Panc1 (cell line): ENCODE measurements at regions not wholly inside any gene's neighbourhood (a gene's known extent, or its start where the extent isn't known, plus 50 kb on each side); places are given as distances from the start of the nearest gene placed in this dataset.
A peak's percentile ranks its signal among the peaks of the same experiment; 100 is the strongest.

Source experiments
- ATAC-seq: fragments of 200-7000 bp; cut with Tn5 transposase; 2 replicates; pipeline ENCODE4 v1.9.1; 2020; ENCODE audit warnings: mild to moderate bottlenecking, moderate library complexity
- BruUV-seq: library from RNA; stranded (reverse); fragments of 400-500 nt; replicated peaks from 2 replicates; lab custom pipeline; 2021; lab: Mats Ljungman, UMichigan
- CTCF ChIA-PET: fragments of 300-600 bp; sonication (Branson Sonifier 250); formaldehyde crosslinking; loops from one replicate; lab custom pipeline; 2022; ENCODE audit warnings: antibody characterized with exemption; lab: Charles Lee
- POLR2A ChIA-PET: fragments of 300-600 bp; sonication (Branson Sonifier 250); formaldehyde crosslinking; loops from one replicate; lab custom pipeline; 2022; ENCODE audit warnings: antibody characterized with exemption; lab: Charles Lee
- DNase-seq: peaks from one replicate; pipeline ENCODE4 v3.0.0-alpha.2; 2010; ENCODE audit warnings: low read depth, low spot score
- H3K27ac ChIP-seq: 2 replicates; pipeline ENCODE4 v1.5.1; 2011; ENCODE audit warnings: mild to moderate bottlenecking, low read length, inconsistent platforms
- H3K27me3 ChIP-seq: fragments of 200-500 bp; sonication (Bioruptor generic); 2 replicates; pipeline ENCODE4 v1.6.0; 2014; ENCODE audit warnings: low read length, inconsistent platforms; ENCODE audit not compliant: control insufficient read depth, insufficient read depth
- H3K36me3 ChIP-seq: fragments of 200-500 bp; sonication (Bioruptor generic); 2 replicates; pipeline ENCODE4 v1.5.1; 2014; ENCODE audit warnings: inconsistent platforms, mild to moderate bottlenecking, low read length, moderate library complexity; ENCODE audit not compliant: control insufficient read depth, insufficient read depth
- H3K4me1 ChIP-seq: 2 replicates; pipeline ENCODE4 v1.5.1; 2011; ENCODE audit warnings: inconsistent platforms, mild to moderate bottlenecking, low read length, moderate library complexity; ENCODE audit not compliant: control insufficient read depth, insufficient read depth
- H3K4me3 ChIP-seq, 2 experiments: 2 replicates each; pipeline ENCODE4 v1.5.1; 2011 to 2012; ENCODE audit warnings: low read depth in 2 of 2, low read length in 2 of 2, mild to moderate bottlenecking in 2 of 2, inconsistent platforms in 1 of 2, moderate library complexity in 1 of 2
- H3K9me3 ChIP-seq: fragments of 200-500 bp; sonication (Bioruptor generic); 2 replicates; pipeline ENCODE4 v1.5.1; 2014; ENCODE audit warnings: low read depth, mild to moderate bottlenecking, inconsistent platforms, low read length, moderate library complexity; ENCODE audit not compliant: control insufficient read depth, insufficient read depth
- POLR2AphosphoS5 ChIP-seq: IDR thresholded peaks from 2 replicates; pipeline ENCODE4 v1.6.1; 2012; ENCODE audit warnings: mild to moderate bottlenecking, low read depth, low read length, moderate library complexity
- SIN3A ChIP-seq: IDR thresholded peaks from 2 replicates; pipeline ENCODE4 v1.6.1; 2012; ENCODE audit warnings: low read depth, mild to moderate bottlenecking, low read length, moderate library complexity, borderline replicate concordance; ENCODE audit not compliant: insufficient read depth
- TCF7L2 ChIP-seq: IDR thresholded peaks from 2 replicates; pipeline ENCODE4 v1.6.1; 2011; ENCODE audit warnings: mild to moderate bottlenecking, low read depth, low read length, inconsistent platforms
- in situ Hi-C: cut with HindIII; loops from 2 replicates; pipeline ENCODE4 v1.10.0; 2016; ENCODE audit warnings: low sequenced_read_pairs, low pct_unique_long_range_greater_than_20kb
- intact Hi-C: fragments of 100-400 bp; cut with micrococcal nuclease; formaldehyde crosslinking; loops from one replicate; pipeline ENCODE4 v1.10.0; 2022; ENCODE audit not compliant: unreplicated experiment
- TF ChIP-seq, protein P1 (sequence below): fragments of 450-650 bp; IDR thresholded peaks from 2 replicates; pipeline ENCODE4 v1.5.1; 2017; ENCODE audit warnings: mild to moderate bottlenecking
- TF ChIP-seq, protein P2 (sequence below), 2 experiments: IDR thresholded peaks; 2 replicates each; pipeline ENCODE4 v1.6.1; 2011 to 2012; ENCODE audit warnings: low read depth in 2 of 2, control low read depth in 1 of 2, low read length in 1 of 2, mild to moderate bottlenecking in 1 of 2, moderate library complexity in 1 of 2; ENCODE audit not compliant: insufficient read depth in 1 of 2

DNA sequence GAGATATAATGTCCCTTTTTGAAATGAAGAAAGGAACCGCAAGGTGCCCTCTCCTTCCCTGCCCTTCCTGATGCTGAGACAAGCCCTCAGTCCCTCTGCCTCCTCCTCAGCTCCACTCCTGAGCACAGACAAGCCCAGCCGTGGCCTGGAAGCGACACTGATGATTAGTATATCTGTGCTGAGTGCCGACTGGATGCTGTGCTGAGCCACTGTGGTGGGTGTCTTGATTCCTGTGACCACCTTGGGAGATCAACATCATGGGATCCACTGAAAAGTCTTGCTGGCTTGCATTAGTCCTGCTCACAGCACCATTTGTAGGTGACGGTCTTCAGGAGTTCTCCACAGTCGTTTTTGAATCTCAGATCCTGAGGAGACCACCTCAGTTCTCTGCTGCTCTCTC, 59.5 kb upstream of the HGFAC start:
- DNase-seq, result no peak
- no peaks in the 10 kb centered on the region for H3K36me3 ChIP-seq
- no peak overlapping the region for H3K27ac ChIP-seq
- in situ Hi-C loops, result no loop called here
- no TSS peak for BruUV-seq
- H3K4me1 ChIP-seq, result peaks cover 13% of the 10 kb centered on the region
- no peak overlapping the region for H3K4me3 ChIP-seq
- no peaks in the 10 kb centered on the region for H3K27me3 ChIP-seq
- H3K9me3 ChIP-seq, result no peaks in the 10 kb centered on the region
- ChIA-PET CTCF (no interaction called here), POLR2A (no interaction called here)
- TF ChIP-seq, protein P1, sequence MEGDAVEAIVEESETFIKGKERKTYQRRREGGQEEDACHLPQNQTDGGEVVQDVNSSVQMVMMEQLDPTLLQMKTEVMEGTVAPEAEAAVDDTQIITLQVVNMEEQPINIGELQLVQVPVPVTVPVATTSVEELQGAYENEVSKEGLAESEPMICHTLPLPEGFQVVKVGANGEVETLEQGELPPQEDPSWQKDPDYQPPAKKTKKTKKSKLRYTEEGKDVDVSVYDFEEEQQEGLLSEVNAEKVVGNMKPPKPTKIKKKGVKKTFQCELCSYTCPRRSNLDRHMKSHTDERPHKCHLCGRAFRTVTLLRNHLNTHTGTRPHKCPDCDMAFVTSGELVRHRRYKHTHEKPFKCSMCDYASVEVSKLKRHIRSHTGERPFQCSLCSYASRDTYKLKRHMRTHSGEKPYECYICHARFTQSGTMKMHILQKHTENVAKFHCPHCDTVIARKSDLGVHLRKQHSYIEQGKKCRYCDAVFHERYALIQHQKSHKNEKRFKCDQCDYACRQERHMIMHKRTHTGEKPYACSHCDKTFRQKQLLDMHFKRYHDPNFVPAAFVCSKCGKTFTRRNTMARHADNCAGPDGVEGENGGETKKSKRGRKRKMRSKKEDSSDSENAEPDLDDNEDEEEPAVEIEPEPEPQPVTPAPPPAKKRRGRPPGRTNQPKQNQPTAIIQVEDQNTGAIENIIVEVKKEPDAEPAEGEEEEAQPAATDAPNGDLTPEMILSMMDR, result no peak
- TF ChIP-seq, protein P2, sequence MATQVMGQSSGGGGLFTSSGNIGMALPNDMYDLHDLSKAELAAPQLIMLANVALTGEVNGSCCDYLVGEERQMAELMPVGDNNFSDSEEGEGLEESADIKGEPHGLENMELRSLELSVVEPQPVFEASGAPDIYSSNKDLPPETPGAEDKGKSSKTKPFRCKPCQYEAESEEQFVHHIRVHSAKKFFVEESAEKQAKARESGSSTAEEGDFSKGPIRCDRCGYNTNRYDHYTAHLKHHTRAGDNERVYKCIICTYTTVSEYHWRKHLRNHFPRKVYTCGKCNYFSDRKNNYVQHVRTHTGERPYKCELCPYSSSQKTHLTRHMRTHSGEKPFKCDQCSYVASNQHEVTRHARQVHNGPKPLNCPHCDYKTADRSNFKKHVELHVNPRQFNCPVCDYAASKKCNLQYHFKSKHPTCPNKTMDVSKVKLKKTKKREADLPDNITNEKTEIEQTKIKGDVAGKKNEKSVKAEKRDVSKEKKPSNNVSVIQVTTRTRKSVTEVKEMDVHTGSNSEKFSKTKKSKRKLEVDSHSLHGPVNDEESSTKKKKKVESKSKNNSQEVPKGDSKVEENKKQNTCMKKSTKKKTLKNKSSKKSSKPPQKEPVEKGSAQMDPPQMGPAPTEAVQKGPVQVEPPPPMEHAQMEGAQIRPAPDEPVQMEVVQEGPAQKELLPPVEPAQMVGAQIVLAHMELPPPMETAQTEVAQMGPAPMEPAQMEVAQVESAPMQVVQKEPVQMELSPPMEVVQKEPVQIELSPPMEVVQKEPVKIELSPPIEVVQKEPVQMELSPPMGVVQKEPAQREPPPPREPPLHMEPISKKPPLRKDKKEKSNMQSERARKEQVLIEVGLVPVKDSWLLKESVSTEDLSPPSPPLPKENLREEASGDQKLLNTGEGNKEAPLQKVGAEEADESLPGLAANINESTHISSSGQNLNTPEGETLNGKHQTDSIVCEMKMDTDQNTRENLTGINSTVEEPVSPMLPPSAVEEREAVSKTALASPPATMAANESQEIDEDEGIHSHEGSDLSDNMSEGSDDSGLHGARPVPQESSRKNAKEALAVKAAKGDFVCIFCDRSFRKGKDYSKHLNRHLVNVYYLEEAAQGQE (IDR thresholded peaks at IDR 0.05; ENCODE audit: insufficient read depth in 1 of 2, low read depth in 2 of 2, low read length in 1 of 2), result no peak
- TF ChIP-seq POLR2AphosphoS5, result no peak
- TF ChIP-seq SIN3A, result no peak
- no peak for TF ChIP-seq TCF7L2
- no peak for ATAC-seq
- intact Hi-C loops, result no loop called here

DNA sequence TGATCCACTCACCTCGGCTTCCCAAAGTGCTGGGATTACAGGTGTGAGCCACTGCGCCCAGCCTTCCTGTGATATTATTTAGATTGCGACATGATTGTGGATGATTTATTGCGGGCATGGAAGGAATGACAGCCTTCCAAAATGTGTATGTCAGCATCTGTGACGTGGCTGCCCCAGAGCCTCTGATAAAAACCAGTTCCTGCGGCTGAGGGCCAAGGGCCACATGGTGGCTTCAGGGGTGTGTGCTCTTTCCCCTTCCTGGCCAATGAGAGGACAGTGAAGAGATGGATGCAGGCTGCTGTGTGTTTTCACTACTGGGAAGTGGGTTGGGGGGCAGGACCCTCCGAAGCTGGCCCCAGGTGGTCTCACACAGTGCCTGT, 57.4 kb upstream of the HGFAC start:
- ChIA-PET POLR2A (no interaction called here), CTCF (no interaction called here)
- DNase-seq, result no peak
- no TSS peak for BruUV-seq
- no peaks in the 10 kb centered on the region for H3K9me3 ChIP-seq
- no peak for ATAC-seq
- in situ Hi-C loops (no loop called here), intact Hi-C loops (no loop called here)
- no peaks in the 10 kb centered on the region for H3K27me3 ChIP-seq
- no peak overlapping the region; a peak in 1 of 4 replicates for H3K4me3 ChIP-seq
- peaks cover 20% of the 10 kb centered on the region for H3K4me1 ChIP-seq
- no peaks in the 10 kb centered on the region for H3K36me3 ChIP-seq
- TF ChIP-seq, protein P1, result no peak
- TF ChIP-seq SIN3A (no peak), TCF7L2 (no peak), POLR2AphosphoS5 (no peak)
- TF ChIP-seq, protein P2 (IDR thresholded peaks at IDR 0.05; ENCODE audit: insufficient read depth in 1 of 2, low read depth in 2 of 2, low read length in 1 of 2), result no peak
- H3K27ac ChIP-seq, result peak overlapping the region; percentile 86; the same call in 1 of the 2 replicates
